NCI-H345 treated with DMSO at 0.1 percent for 48 hours (cell line): ENCODE measurements at regions not wholly inside any gene's neighbourhood (a gene's known extent, or its start where the extent isn't known, plus 50 kb on each side); places are given as distances from the start of the nearest gene placed in this dataset.
"Not testable (repeated sequence)": the region's sequence is repeated elsewhere in the genome, so short reads cannot be mapped to it uniquely, and the experiment has no call there.

Experiments used
- DNase-seq: peaks from one replicate; lab custom pipeline; 2025; ENCODE audit not compliant: unreplicated experiment; lab: John Stamatoyannopoulos, UW

DNA sequence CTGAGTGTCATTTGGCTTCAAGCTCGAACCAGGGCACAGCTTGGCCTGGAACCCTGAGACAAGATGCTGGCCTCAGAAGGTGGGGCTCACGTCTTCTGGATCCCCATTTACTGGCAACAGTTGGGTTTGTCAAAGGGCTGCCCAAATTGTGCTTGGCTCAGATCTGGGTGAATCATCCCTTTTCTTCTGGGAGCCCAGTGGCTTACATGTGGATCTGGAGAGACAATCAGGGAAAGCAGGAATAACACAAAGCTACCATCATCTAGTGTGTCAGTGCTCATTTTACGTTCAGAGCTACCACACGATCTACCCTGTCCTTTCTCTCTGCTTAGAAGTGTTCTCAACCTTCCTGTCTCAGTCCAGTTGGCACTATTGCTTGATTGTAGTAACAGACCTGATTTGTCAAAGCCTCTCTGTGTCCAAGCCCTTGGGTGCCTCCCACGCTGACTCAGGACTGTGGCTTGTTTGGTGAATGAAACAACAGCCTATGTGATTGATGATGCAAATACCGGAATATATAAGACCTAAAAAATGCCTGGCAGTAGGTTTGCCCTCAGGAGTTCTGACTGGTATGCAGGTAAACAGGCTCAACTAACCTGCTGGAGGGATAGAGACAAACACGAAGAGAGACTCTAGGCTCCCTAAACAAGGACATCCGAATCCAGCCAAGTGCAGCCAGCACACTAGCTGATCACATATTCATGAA is 974.3 kb downstream of the VRK1 start:
- no peak for DNase-seq

DNA sequence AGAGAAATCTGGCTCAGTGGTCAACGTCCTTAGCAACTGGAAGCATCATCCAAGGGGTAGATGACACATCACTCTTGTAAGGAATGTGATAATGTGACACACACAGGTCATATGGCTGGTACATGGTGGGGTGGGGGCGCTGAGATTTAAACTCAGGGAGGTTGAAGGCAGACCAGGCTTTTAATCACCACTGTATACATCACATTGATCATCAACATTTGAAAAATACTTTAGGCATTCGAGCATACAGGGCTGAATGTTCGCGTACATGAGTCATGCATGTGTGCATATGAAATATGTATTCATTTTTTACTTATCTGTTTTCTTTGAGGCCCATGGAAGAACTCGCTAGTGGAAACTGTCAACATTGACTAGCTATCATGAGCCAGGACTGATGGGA is 976.4 kb downstream of the VRK1 start:
- DNase-seq, result no peak

DNA sequence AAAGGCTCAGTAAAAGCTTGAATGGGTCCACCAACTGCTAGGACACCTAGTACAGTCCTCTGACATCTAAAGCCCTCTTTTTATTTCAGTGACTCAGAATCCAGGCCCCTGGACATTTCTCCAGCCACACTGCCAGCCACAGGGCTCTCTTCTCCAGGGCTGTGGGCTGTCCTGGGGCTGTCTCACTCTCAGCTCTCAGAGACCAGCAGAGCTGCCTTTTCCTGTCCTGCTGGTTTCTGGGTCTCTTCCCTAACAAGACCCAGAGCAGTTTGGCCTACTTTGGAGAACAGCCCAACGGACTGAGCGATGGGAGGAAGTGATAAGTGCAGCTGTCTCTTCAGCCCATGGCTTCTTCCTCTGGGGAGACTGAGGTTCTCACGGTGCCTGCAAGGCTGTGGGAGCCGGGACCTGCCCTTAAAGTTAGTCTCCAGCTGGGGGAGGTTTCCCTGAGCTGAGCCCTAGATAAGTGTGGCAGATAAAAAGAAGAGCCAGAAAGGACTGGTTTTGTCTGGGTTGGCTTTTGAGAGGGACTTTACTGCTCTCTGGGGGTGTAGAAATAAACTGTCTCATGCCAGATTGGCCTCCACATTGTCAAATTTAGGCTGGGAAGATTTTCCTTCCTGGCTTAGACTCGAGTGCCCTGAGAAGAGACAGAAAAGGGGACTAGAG is 979.8 kb downstream of the VRK1 start:
- DNase-seq, result no peak

DNA sequence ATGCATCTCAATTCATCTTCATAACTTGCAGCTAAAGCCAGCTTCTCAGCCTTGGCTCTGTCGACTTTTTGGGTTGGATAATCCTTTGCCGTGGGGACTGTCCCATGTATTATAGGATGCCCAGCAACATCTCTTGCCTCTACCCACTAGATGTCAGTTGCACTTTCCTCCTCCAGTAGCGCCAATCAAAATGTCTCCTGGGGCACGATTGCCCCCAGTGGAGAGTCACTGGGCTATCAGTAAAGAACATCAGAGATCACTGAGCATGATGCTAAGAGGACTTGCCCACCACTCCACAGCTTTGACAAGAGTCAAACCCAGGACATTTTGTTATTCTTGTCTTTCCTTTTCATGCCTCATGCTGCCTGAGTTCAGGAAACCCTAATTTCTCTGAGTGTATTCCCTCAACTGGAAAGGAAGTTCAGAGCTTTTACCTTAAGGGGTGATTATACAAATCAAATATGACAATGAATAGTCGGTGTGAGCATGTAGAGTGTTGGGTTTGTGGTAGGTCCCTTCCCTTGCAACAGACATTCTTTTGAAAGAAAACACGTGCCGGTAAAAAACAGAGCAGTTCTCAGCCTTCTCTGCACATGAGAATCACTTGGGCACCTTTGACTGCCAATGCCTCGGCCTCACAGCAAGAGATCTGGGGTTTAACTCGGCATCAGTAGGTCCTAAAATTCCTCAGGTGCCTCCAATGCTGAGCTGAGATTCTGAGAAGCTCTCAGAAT is 980.6 kb downstream of the VRK1 start:
- no peak for DNase-seq

DNA sequence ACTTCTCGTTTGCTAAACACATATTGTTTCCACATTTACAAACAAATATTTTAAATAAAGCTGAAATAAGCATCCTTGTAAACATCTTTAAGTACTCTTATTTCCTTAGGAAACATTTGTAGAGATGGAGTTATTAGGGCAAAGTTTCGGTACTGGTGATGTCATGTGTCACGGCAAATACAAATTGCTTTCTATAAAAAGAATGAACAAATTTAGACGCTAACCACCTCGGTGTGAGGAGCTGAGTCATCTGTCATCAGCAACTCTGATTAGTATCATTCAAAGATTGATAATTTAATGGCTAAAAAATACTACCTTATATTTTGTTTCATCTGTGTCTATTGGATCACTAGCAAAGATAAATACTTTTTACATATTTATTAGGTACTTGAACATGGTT is 982.0 kb downstream of the VRK1 start:
- no peak for DNase-seq

DNA sequence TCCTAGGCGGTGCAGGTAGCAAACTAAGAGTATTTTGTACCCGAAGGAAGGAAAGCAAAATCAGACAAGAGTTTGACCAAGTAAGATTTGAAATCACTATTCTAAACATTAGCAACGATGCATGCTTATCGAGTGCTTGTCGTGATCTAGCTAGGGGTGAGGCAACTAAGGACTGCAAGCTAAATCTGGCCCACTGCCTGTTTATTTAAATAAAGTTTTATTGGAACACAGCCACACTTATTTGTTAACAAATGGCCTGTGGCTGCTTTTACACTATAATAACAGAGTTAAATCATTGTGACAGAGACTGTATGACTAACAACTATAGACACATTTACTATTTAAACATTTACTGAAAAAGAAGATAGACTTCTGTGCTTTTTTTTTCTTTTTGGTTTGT is 983.6 kb downstream of the VRK1 start:
- no peak for DNase-seq

DNA sequence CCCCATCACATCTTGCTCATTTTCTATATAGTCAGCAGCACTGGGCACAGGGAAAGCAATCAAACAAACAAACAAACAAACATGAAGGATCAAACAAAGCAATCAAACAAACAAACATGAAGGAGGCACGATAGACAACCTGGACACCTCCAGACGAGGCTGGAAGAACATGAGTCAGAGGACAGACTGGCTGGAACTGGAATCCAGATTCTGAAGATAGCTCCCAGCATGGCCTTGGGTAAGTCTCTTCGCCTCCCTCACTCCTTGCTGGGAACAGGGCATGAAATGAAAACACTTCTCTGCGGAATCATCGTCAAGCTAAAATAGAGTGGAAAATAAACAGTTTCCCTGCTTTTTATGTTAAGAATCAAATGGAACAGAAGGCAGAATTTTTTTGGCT is 984.8 kb downstream of the VRK1 start:
- DNase-seq, result no peak

DNA sequence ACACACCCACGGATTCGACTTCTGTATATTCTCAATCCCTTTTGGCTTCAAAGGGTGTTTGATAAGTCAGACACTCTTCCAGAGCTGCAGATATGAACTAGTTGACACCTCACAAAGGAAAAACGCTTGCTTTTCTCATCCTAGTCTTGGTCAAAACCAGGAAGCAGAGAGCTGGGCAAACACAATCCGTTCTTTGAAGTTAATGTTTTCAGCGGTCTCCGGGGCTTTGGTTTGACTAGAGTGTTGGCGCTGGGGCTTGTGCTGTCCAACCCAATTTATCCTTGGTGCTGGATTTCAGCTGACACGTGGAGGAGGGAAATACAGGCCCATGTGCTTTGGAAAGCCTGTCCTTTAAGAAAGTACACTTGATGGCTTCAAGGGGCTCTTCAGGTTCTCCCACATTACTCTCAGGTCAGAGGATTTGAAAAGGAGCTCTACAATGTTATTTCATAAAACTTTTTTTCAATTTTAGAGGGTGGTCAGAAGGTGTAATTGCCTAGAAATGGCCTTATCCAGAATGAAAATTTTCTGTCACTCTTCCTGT is 985.8 kb downstream of the VRK1 start:
- no peak for DNase-seq

DNA sequence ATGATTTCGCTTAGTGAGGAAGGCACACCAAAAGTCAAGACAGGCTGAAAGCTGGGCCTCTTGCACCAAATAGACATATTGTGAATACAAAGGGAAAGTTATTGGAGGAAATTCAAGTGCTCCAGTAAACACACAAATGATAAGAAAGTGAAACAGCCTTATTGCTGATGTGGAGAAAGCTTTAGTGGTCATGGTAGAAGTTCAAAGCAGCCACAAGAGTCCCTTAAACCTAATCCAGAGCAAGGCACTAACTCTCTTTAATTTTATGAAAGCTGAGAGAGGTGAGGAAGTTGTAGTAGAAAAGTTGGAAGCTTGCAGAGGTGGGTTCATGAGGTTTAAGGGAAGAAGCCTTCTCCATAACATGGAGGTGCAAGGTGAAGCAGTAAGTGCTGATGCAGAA is 988.3 kb downstream of the VRK1 start:
- DNase-seq, result no peak

DNA sequence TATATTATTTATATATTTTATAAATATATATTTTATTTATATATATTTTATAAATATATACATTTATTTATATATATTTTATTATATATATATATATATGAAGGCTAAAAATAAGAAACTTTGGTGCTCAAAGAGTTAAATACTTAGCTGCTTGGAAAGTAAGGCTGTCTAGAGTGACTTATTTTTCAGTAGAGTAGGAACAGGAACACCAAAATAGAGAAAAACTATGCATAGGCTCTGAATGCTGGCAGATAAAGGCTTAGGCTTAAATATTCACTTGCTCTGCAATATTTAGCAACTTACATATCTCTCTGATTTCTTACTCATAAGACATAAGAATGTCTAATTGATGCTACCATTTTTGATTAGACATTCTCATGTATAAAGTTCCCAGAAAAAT is 991.2 kb downstream of the VRK1 start:
- DNase-seq, result no peak

DNA sequence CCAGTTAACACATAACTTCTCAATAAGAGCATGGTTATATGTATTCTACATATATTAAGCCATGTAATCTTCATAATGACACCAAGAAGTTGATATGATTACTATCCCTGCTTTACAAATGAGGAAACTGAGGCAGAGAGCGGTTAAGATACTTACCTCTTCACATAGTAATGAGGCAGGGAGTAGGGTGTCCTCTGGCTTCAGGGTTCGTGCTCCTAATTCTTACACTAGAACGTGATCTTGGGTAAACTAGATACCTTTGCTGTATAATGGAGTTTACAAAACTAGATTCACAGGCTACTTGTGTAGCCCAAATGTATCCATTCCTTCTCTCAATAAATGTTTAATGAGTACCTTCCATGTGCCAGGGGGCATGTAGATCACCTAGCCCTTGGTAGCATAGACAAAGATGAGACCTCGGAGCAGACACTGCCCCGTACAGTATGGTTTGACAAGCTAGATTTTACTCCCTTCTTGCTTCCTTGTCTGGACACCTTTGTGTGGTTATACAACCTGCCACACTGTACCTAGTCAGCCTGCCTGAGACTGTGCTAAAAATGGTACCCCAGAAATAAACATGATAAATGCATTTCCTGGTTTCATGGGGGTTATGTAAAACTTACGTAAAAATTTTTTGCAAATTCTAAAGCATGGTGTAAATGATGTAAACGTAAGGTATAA is 991.8 kb downstream of the VRK1 start:
- no peak for DNase-seq

DNA sequence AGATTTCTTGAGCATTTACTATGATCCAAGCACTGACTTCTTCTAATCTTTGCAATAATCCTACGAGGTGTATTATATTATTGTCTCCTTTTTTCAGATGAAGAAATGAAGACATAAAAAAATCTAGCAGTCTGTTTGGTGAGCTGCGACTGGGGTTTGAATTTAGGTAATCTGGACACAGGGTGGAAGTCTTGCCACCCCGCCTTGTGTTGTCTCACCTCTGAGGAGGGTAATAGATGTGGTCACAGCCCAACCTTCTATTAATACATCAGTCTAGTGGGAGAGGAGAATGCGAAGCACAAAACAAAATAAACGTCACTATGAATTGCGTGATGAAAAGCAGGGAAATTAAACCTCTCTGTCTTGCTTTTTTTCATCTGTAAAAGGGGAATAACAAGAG is 993.9 kb downstream of the VRK1 start:
- no peak for DNase-seq

DNA sequence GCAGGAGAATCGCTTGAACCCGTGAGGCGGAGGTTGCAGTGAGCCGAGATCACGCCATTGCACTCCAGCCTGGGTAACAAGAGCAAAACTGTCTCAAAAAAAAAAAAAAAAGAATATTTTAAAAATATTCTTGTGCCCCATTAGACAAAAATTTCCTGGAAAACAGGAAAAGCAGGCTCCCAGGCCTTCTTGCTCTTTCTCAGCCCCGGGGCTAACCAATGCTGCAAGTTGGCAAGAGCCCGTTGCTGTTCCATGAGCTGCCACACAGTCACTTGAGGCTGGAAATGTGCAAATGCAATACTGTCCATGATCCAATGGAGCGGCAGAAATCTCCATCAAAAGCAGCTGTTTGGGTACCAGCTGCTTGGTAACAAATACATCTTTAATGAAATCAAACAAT is 994.7 kb downstream of the VRK1 start:
- DNase-seq, result no peak

DNA sequence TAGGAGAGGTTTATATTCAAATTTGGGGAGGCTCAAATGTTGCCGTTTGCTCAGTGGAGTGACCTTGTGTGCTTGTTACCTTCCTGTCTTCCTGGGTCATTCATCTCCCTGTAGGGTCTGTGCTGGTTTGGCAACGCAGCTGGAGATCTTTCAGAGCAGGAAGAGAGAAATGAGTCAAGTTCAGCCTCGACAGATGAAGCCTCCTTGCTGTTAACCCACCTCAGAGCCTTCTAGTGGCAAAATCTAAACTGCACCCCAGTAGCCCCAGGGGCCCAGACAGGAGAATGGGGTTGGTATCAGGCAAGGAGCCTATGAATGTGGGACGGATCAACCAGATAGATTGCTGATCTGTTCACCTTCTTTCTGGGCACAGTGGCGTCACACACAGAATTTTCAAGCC is 999.3 kb downstream of the VRK1 start:
- DNase-seq, result no peak

DNA sequence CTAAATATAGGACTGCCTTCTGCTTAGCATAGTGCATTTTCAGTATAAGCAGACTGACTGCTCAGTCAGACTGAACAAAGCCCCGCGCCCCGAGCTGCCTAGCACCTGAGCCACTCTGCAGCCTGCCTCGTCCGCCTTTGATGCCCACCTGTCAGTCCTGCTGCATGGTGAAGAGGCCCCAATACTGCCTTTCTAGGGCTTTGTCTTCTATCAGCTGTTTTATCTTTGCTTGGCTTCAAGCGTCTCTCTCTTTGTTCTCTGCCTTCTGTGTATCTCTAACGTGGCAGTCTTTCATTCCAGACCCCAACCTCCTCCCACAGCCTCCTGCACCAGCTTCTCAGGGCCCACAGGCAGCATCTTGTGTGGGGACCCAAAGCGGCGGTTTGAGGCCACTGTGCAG is 1001.0 kb downstream of the VRK1 start:
- DNase-seq, result no peak

DNA sequence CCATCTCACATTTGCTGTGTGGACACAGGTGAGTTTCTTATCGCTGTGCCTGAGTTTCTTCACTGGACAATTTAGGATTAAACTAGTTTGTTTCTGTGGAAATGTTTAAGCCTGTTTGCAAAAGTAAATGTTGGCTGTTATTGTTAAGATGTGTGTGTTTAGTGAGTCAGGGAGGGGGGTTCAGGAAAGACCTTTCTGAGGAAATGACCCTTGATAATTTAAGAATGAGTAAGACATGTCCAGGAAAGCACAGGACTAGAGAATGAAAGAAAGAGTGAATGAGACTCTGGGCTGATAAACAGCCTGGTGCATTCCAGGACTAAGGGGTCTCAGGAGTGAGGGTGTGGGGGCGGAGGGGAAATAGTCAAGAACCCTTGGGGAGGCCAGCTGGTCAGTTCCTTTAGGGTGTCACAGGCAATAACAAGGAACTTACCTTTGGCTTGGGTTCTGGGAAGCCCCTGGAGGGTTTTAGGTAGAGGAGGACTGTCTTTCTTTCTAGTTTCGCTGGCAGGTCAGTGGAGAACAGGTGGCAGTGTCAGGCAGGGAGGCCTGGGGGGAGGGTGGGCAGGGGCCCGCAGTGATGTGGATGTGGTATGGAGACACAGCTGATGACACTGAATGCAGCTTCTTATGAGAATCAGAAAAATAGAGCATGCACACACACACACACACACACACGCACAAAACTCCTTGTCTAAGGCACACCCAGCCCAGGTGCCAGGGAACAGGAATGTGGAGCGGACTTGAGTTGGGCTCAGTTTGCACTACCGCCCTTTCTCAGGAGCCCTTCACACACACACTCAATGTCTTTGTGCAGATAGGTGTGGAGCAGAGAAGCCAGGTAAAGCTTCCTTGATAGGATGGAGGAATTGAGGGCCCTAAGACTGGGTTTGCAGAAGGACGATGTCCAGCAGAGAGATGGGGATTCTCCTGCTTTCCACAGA is 1005.5 kb downstream of the VRK1 start:
- DNase-seq, result no peak

DNA sequence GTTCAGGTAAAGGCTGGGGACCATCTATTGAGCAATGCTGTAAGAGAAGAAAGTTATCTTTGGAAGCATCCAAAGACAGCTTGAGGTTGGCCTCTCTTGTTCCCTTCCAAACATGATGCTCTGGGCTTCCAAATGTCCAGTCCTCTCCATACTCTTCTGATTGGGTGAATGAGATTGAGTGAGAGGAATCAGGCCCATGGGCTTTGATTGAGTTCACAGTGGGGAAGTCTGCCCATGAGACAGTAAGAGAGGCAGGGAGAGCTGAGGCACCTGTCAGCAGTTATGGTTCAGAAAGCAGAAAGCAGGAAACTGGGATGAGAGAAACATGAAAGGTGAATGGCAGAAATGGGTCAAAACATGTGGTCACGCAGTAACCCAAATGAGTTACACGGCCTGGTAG is 1006.9 kb downstream of the VRK1 start:
- no peak for DNase-seq

DNA sequence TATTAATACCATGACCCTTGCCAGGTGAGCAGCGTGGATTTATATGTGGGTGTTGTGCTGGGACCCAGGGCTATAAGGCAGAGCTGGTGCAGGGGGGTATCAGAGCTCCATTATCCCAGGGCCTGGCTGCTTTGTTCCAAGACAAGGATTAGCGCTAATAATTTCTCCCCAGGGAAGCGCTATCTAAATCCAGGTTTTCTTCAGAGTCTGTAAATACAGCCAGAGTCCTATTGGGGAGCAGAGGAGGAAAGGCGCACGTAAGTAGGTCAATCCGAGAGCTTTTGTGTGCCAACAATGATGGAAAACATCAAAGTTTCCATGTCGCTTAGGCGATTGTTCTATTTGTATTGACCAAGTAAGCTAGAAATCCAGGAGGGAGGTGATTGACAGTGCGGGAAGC is 1009.7 kb downstream of the VRK1 start:
- DNase-seq, result no peak

DNA sequence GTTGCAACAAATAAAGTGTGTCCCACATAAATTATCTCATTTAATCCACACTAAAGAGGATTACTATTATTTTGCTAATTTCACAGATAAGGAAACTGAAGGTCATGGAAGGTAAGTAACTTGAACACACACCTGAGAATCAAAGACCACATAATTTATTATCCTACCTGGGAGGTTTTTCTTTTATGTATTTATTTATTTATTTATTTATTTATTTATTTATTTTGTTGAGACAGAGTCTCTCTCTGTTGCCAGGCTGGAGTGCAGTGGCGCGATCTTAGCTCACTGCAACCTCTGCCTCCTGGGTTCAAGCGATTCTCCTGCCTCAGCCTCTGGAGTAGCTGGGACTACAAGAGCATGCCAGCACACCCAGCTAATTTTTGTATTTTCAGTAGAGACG is 1011.4 kb downstream of the VRK1 start:
- not testable (repeated sequence) for DNase-seq

DNA sequence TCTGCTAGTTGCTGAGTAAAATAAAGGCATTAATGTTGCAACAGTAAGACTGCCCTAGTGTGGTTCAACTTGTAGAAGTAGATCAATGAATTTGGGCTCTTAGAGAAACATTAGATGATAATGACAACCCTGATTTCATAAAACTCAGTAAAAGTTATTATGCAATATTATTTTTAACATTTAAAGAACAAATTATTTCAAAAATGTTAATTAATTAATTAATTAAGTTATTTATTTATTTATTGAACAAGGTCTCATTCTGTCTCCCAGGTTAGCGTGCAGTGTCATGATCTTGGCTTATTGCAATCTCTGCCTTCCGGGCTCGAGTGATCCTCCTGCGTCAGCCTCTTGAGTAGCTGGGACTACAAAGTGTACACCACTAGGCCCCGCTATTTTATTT is 1016.4 kb downstream of the VRK1 start:
- no peak for DNase-seq
